Activated CD8-positive, alpha-beta memory T cell treated with anti-CD3 and anti-CD28 coated beads, Interleukin-2, amount 50 U/mL, for 1 hour (primary cell): ENCODE measurements at regions not wholly inside any gene's neighbourhood (a gene's known extent, or its start where the extent isn't known, plus 50 kb on each side); places are given as distances from the start of the nearest gene placed in this dataset.

Experiments used
- DNase-seq: peaks from one replicate; pipeline ENCODE4 v3.0.0-alpha.2; 2020; ENCODE audit errors: extremely low read depth

GRCh38 chr7:28292834-28293526 lies 112.4 kb upstream of the JAZF1 start:
- DNase-seq = no peak

DNA sequence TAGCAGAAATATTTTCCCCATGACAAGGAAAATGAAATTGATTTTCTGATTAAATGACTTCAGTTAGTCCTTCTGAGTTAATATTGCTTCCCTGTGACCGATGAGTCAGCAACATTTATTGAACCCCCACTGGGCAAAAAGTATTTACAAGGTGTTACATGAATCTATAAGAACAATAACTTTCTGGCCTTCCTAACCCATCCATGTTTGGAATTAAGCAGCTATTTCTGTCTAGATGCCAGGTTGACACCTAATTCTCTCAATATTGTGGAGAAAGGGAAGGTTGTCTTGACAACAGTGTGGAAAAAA lies 112.9 kb upstream of the JAZF1 start:
- no peak for DNase-seq

DNA sequence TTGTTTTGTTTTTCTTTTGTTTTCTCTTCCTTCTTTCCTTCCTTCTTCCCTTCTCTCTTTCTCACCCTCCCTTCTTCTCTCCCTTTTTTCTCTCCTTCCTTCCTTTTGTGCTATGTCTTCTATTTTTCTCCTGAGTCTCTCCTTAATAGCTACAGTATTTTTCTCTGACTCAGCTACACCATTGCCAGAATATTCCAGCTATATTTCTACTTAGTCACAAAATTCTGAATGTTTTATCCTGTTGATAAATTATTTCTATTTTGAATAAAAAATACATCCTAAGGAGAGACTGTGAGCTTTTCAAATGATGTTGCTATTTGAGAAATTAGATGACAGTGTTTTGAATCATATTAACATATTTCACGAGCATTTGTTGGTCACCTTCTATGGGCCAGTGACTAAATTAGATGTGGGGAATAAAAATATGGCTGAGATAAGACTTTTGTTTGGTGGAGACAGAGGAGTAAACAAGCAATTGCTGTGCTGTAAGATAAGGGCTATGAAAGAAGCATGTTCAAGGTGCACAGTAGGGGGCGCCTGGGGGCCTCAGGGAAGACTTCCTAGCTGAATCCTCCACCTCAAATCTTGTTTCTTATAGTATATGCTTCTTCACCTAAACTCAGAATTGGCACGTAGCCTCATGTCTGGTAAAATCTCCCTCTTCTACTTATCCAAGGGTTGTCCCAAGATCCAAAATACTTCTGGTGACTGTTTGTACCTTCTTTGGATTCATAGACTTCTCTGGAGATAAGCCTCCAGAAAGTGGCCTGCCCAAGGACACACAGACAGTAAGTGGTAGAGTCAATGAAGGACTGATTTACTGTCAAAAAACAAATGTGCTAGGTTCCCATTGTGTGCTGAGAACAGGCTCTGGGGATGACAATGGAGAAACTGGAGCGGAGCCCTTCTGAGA lies 115.5 kb upstream of the CREB5 start:
- peak; percentile 10 for DNase-seq

GRCh38 chr7:28297801-28298459 lies 114.4 kb upstream of the CREB5 start:
- no peak for DNase-seq

GRCh38 chr7:28298870-28299518 lies 113.3 kb upstream of the CREB5 start:
- DNase-seq = no peak

- no peak for DNase-seq
Observed at GRCh38 chr7:28299556-28299955, 112.8 kb upstream of the CREB5 start.

DNA sequence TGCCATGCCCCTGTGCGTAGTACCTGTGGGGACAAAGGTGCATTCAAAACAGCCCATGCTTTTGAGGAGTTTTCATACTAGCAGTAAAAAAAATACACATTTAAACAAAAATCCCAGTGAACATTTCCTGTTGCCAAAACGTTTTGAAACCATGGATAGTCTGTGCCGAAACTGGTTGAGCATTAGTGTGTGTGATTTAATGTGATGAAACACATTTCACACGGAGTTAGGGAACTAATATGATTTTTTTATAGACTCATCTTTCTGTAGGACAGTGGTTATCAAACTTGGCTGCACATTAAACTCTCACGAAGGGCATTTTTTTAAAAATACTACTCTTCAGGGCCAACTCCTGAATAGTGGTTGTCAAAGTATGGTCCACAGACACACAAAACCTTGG lies 111.8 kb upstream of the CREB5 start:
- no peak for DNase-seq

DNA sequence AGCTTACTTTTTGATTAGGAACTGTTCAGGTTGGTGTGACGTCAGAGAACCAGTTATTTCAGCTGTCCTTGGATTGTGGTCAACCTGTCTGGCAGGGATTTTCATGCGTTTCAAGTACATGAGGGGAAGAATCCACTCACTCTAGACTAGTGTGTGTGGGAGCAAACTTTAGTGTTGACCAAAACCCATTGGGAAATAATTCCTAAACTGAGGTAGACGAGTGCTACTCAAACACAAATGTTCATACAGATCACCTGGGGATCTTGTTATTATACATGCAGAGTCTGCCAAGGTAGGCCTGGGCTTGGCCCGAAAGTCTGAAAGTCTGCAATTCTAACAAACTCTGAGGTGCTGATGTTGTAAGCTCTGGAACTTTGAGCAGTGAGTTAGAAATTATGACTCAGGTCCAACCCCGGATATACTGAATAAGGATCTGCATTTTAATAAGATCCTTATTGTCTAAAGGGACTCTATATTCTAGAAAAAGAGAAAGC lies 111.1 kb upstream of the CREB5 start:
- no peak for DNase-seq

- no peak for DNase-seq
Observed at GRCh38 chr7:28304290-28304689, 108.0 kb upstream of the CREB5 start.

- DNase-seq = no peak
Observed at GRCh38 chr7:28309704-28310459, 102.4 kb upstream of the CREB5 start.

GRCh38 chr7:28310460-28310848 lies 101.9 kb upstream of the CREB5 start:
- no peak for DNase-seq

- no peak for DNase-seq
Observed at GRCh38 chr7:28311670-28312069, 100.6 kb upstream of the CREB5 start.

- DNase-seq = no peak
Observed at GRCh38 chr7:28312948-28313347, 99.4 kb upstream of the CREB5 start.

- DNase-seq = no peak
Observed at GRCh38 chr7:28314841-28315240, 97.5 kb upstream of the CREB5 start.

- DNase-seq = no peak
Observed at GRCh38 chr7:28315565-28316410, 96.5 kb upstream of the CREB5 start.

DNA sequence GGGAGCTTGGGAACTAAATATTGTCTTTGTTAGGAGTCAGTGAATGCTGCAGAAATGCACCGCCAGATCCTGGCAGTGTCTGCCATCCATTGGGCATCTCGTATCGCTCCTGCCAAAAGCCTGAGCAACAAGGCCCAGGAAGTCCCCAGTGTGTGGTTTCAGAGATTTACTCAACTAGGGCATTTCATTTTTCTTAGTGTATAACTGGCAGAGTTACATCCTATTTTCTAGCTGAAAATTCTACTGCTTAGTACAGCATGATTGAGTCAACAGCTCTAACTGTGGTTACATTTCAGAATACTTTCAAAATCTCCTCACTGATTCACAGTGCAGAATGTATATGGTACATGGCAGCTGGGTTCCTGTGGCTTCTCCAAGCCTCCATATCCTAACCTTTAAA lies 95.8 kb upstream of the CREB5 start:
- DNase-seq = no peak

DNA sequence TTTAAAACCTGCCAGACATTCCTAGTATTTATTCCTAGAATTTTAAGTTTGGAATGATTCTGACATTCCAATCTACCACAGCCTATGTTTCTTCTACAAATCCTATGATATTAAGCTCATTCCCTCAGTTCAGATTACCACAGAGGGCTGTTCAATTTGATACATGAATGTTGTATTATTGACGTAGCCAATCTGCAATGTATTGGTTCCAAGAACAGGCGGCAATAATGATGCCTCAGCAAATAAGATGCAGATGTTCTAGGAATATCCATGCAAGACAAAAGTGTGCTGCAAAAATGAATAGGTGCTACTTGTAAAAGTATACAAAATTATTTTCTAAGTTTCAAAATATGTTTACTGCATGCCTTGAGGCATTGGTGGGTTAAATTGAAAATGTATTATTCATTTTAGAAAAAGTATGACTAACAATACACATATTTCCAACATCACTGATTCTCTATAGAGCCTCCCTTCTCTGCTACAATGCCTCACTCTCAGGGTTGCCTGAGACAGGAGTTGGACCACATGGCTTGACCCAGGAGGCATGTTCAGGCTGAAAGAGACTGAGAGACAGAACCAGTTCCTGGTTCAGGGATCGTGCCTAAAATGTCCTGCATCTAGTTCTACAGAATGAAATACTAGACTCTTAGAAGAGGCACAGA lies 94.1 kb upstream of the CREB5 start:
- DNase-seq = no peak

DNA sequence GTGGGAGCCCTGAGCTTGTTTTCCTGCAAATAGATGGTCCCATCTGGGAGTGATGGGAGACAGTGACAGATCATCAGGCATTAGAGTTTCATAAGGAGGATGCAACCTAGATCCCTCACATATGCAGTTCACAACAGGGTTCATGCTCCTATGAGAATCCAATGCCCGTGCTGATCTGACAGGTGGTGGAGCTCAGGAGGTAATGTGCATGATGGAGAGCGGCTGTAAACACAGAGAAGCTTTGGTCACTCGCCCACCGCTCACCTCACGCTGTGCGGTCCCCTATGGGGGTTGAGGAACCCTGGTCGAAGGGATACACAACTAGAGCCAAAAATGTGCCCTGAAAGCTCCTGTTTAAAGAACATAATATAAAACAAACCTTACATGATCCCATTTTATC lies 88.5 kb upstream of the CREB5 start:
- no peak for DNase-seq

GRCh38 chr7:28328146-28328545 lies 84.2 kb upstream of the CREB5 start:
- no peak for DNase-seq
